ENCODE measurements at regions not wholly inside any gene's neighbourhood (a gene's known extent, or its start where the extent isn't known, plus 50 kb on each side); places are given as distances from the start of the nearest gene placed in this dataset.

GRCh38 chr4:41396869-41397268 is 140.1 kb downstream of the UCHL1 start:
- WGBS, 2 donors = 80 to 82% methylated on average over 2 of the region's 2 CpGs
- Histone ChIP-seq H3K9me3 (no peaks in the 10 kb centered on the region), H3K27ac (no peak overlapping the region), H3K4me3 (no peak overlapping the region), H3K36me3 (no peaks in the 10 kb centered on the region), H3K4me1 (peaks cover 3 to 57% (median 28%) of the 10 kb centered on the region in 9 donors), H3K27me3 (no peaks in the 10 kb centered on the region)
- intact Hi-C loops (cut with DNase I) = no loop called here
- no peak for TF ChIP-seq CTCF (IDR thresholded peaks at IDR 0.05)
- ATAC-seq (peak in 1 of 8 donors; percentile 16), DNase-seq (no peak)

GRCh38 chr4:41399231-41399630 is 138.7 kb upstream of the LIMCH1 start:
- no peaks in the 10 kb centered on the region for H3K27me3 ChIP-seq
- 86 to 87% methylated on average over 1 of the region's 1 CpG for WGBS, 2 donors
- peaks cover 3 to 54% (median 28%) of the 10 kb centered on the region in 9 donors for H3K4me1 ChIP-seq
- no peaks in the 10 kb centered on the region for H3K9me3 ChIP-seq
- intact Hi-C loops (cut with DNase I) = no loop called here
- no peak overlapping the region for H3K27ac ChIP-seq
- no peak for DNase-seq
- no peaks in the 10 kb centered on the region for H3K36me3 ChIP-seq
- no peak for ATAC-seq
- H3K4me3 ChIP-seq = no peak overlapping the region
- no peak for TF ChIP-seq CTCF (IDR thresholded peaks at IDR 0.05)

GRCh38 chr4:41400296-41400695 is 137.7 kb upstream of the LIMCH1 start:
- intact Hi-C loops (cut with DNase I) = no loop called here
- DNase-seq = no peak
- H3K4me1 ChIP-seq = peaks cover 0 to 48% (median 24%) of the 10 kb centered on the region in 9 donors
- WGBS, 2 donors = 77 to 80% methylated on average over 2 of the region's 2 CpGs
- no peak for TF ChIP-seq CTCF (IDR thresholded peaks at IDR 0.05)
- H3K9me3 ChIP-seq = no peaks in the 10 kb centered on the region
- no peak for ATAC-seq
- no peaks in the 10 kb centered on the region for H3K27me3 ChIP-seq
- no peaks in the 10 kb centered on the region for H3K36me3 ChIP-seq
- H3K4me3 ChIP-seq = no peak overlapping the region
- H3K27ac ChIP-seq = no peak overlapping the region

- no peak for DNase-seq
- no peaks in the 10 kb centered on the region for H3K27me3 ChIP-seq
- H3K9me3 ChIP-seq = no peaks in the 10 kb centered on the region
- H3K4me1 ChIP-seq = peaks cover 0 to 38% (median 8%) of the 10 kb centered on the region in 9 donors
- H3K36me3 ChIP-seq = no peaks in the 10 kb centered on the region
- TF ChIP-seq CTCF (IDR thresholded peaks at IDR 0.05) = no peak
- intact Hi-C loops (cut with DNase I) = no loop called here
- WGBS, 2 donors = 89 to 91% methylated on average over 4 of the region's 4 CpGs
- no peak for ATAC-seq
- H3K27ac ChIP-seq = no peak overlapping the region
- no peak overlapping the region for H3K4me3 ChIP-seq
Measured at GRCh38 chr4:41405464-41406112, 132.4 kb upstream of the LIMCH1 start.
